Ammon's horn (tissue), 1 donor: ENCODE measurements at regions not wholly inside any gene's neighbourhood (a gene's known extent, or its start where the extent isn't known, plus 50 kb on each side); places are given as distances from the start of the nearest gene placed in this dataset.

Experiments used
- DNase-seq: peaks from one replicate; pipeline ENCODE4 v3.0.0-alpha.2; 2016; ENCODE audit warnings: low spot score

- DNase-seq: no peak
Observed at GRCh38 chr7:155993420-155994278, 181.4 kb upstream of the SHH start.

- no peak for DNase-seq
Observed at GRCh38 chr7:155992974-155993373, 180.7 kb upstream of the SHH start.

- no peak for DNase-seq
Observed at GRCh38 chr7:155992538-155992937, 180.3 kb upstream of the SHH start.

- no peak for DNase-seq
Observed at GRCh38 chr7:155992107-155992506, 179.8 kb upstream of the SHH start.

GRCh38 chr7:155991470-155991869 lies 179.2 kb upstream of the SHH start:
- no peak for DNase-seq

- DNase-seq: no peak
Observed at GRCh38 chr7:155988416-155988815, 176.2 kb upstream of the SHH start.

GRCh38 chr7:155987681-155988235 lies 175.5 kb upstream of the SHH start:
- no peak for DNase-seq

- no peak for DNase-seq
Observed at GRCh38 chr7:155986497-155987160, 174.4 kb upstream of the SHH start.

GRCh38 chr7:155985518-155986250 lies 173.4 kb upstream of the SHH start:
- no peak for DNase-seq

GRCh38 chr7:155984609-155985405 lies 172.5 kb upstream of the SHH start:
- no peak for DNase-seq

GRCh38 chr7:155984028-155984580 lies 171.8 kb upstream of the SHH start:
- no peak for DNase-seq

GRCh38 chr7:155983176-155983815 lies 171.0 kb upstream of the SHH start:
- no peak for DNase-seq

- no peak for DNase-seq
Observed at GRCh38 chr7:155981703-155982102, 169.4 kb upstream of the SHH start.

- DNase-seq: no peak
Observed at GRCh38 chr7:155980841-155981240, 168.6 kb upstream of the SHH start.

- DNase-seq: no peak
Observed at GRCh38 chr7:155979994-155980393, 167.7 kb upstream of the SHH start.

- DNase-seq: no peak
Observed at GRCh38 chr7:155979566-155979965, 167.3 kb upstream of the SHH start.

- DNase-seq: no peak
Observed at GRCh38 chr7:155975490-155975889, 163.2 kb upstream of the SHH start.

GRCh38 chr7:155974186-155974897 lies 162.1 kb upstream of the SHH start:
- DNase-seq: no peak

GRCh38 chr7:155973451-155973997 lies 161.3 kb upstream of the SHH start:
- DNase-seq: no peak
